Type B pancreatic cell (in vitro differentiated cells): ENCODE measurements at regions not wholly inside any gene's neighbourhood (a gene's known extent, or its start where the extent isn't known, plus 50 kb on each side); places are given as distances from the start of the nearest gene placed in this dataset.

Experiments
- DNase-seq: peaks from one replicate; pipeline ENCODE4 v3.0.0; 2021; ENCODE audit warnings: mixed read lengths; ENCODE audit not compliant: unreplicated experiment; ENCODE audit errors: extremely low spot score
- H3K27ac Mint-ChIP-seq: 2 replicates; pipeline ENCODE4 v1.8.0; 2021; ENCODE audit warnings: mild to moderate bottlenecking, mixed read lengths
- H3K27me3 Mint-ChIP-seq: 2 replicates; pipeline ENCODE4 v1.8.0; 2021; ENCODE audit warnings: mixed read lengths
- H3K36me3 Mint-ChIP-seq: 2 replicates; pipeline ENCODE4 v1.8.0; 2021; ENCODE audit warnings: mixed read lengths
- H3K4me1 Mint-ChIP-seq: one replicate; pipeline ENCODE4 v1.8.0; 2021; ENCODE audit warnings: mixed read lengths; ENCODE audit not compliant: unreplicated experiment
- H3K4me3 Mint-ChIP-seq: 2 replicates; pipeline ENCODE4 v1.8.0; 2021; ENCODE audit warnings: mild to moderate bottlenecking, mixed read lengths
- H3K9me3 Mint-ChIP-seq: 2 replicates; pipeline ENCODE4 v1.8.0; 2021; ENCODE audit warnings: mixed read lengths
- TF ChIP-seq, protein P1 (sequence below): fragments of 200-600 bp; sonication (generic); conservative IDR thresholded peaks from 2 replicates; pipeline ENCODE4 v1.5.0; 2021; ENCODE audit warnings: antibody characterized with exemption, mild to moderate bottlenecking

DNA sequence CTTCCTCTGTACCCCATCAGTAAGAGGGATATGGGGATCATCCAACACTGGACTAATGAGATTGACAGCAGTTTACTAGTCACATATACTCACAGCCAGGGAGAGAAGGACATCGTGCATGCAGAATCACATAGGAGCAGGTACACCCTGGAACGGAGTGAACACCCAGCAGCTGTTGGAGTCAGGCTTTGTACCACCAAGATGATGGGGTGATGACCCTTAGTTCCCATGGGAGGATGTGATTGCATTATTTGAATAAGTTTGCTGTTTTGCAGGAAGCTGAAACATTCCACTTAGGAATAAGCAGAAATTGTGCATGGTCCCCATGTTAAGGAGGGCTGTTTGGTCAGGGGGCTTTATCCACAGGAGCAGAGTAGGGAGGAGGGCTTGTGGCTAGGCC, 482.7 kb upstream of the PDZRN3 start:
- Mint-ChIP-seq H3K27ac (no peak overlapping the region), H3K4me3 (no peak overlapping the region), H3K4me1 (peaks cover 6% of the 10 kb centered on the region), H3K36me3 (no peaks in the 10 kb centered on the region), H3K27me3 (no peaks in the 10 kb centered on the region), H3K9me3 (no peaks in the 10 kb centered on the region)
- no peak for DNase-seq
- TF ChIP-seq, protein P1, sequence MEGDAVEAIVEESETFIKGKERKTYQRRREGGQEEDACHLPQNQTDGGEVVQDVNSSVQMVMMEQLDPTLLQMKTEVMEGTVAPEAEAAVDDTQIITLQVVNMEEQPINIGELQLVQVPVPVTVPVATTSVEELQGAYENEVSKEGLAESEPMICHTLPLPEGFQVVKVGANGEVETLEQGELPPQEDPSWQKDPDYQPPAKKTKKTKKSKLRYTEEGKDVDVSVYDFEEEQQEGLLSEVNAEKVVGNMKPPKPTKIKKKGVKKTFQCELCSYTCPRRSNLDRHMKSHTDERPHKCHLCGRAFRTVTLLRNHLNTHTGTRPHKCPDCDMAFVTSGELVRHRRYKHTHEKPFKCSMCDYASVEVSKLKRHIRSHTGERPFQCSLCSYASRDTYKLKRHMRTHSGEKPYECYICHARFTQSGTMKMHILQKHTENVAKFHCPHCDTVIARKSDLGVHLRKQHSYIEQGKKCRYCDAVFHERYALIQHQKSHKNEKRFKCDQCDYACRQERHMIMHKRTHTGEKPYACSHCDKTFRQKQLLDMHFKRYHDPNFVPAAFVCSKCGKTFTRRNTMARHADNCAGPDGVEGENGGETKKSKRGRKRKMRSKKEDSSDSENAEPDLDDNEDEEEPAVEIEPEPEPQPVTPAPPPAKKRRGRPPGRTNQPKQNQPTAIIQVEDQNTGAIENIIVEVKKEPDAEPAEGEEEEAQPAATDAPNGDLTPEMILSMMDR: no peak

DNA sequence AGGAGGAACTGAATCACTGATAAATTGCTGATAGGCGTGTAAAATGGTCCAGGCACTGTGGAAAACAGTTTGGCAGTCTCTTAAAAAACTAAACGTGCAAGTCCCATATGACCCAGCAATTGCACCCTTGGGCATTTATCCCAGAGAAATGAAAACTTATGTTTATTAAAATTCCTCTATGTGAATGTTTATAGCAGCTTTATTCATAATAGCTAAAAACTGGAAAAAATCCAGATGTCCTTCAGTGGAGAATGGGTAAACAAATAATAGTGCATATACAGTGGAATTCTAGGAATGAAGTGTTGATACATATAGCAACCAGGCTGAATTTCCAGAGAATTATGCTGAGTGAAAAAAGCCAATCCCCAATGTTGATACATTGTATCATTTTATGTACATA, 482.2 kb upstream of the PDZRN3 start:
- Mint-ChIP-seq H3K4me3 (no peak overlapping the region), H3K36me3 (no peaks in the 10 kb centered on the region), H3K9me3 (no peaks in the 10 kb centered on the region), H3K27ac (no peak overlapping the region), H3K27me3 (no peaks in the 10 kb centered on the region), H3K4me1 (peaks cover 6% of the 10 kb centered on the region)
- no peak for DNase-seq
- TF ChIP-seq, protein P1: no peak

DNA sequence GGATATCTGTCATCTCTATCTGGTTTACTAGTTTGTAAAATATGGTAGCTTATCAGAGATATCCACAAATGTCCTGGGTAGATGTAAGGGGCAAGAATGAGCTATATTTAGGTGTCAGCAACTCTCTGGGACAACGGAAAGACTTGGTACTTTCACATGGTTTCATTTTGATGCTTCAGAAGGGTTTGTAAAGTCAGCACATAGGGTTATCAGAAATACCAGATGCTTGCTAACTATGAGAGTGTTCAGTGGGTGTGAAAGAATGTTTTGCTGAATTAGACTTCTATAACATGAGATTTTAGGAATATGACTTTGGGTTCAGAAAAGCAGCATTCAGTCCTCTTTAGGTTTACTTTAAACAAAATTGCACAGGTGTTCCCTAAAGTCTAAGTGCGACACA, 466.5 kb upstream of the PDZRN3 start:
- no peaks in the 10 kb centered on the region for H3K36me3 Mint-ChIP-seq
- H3K9me3 Mint-ChIP-seq: peaks cover 8% of the 10 kb centered on the region
- no peak overlapping the region for H3K4me3 Mint-ChIP-seq
- H3K27me3 Mint-ChIP-seq: no peaks in the 10 kb centered on the region
- no peak for DNase-seq
- H3K4me1 Mint-ChIP-seq: peaks cover 4% of the 10 kb centered on the region
- TF ChIP-seq, protein P1: no peak
- H3K27ac Mint-ChIP-seq: no peak overlapping the region

DNA sequence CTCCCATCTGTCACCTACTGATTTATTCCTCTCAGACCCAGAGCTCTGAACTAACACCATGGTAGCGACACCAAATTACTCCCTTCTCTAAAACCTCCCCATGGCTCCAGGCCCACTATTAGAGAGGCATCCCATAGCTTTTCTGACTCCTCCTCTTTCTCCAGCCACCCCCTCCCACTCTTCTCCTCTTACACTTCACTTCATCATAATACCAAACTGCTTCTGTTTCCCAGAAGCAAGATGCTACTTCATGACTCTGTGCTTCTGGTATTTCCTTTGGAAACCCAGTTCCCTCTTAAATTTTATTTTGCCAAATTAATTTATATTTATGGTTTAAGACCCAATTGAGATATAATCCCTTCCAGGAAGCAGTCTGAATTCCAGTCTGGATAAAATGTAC, 465.1 kb upstream of the PDZRN3 start:
- Mint-ChIP-seq H3K27ac (no peak overlapping the region), H3K4me1 (peaks cover 4% of the 10 kb centered on the region), H3K27me3 (no peaks in the 10 kb centered on the region), H3K4me3 (no peak overlapping the region), H3K36me3 (no peaks in the 10 kb centered on the region), H3K9me3 (peaks cover 8% of the 10 kb centered on the region)
- no peak for DNase-seq
- TF ChIP-seq, protein P1: no peak

DNA sequence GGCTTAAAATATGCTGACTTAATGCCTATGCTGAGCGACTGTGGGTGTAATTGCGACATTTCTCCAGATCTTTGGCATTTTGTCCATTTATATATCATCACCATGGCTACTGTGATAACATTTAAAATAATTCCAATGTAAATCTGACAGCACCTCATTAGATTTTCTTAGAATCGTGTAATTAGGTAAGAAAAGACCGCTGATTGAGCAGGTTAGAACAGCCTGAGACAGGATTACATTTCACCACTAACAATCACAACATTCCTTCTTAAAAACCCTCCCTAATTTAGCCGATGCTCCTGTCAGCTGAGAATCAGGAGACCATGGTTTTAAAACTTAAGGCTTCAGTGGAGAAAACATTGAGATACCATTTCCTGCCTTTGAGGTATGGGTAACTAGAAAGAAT, 455.3 kb upstream of the PDZRN3 start:
- Mint-ChIP-seq H3K9me3 (no peaks in the 10 kb centered on the region), H3K27me3 (peaks cover 4% of the 10 kb centered on the region), H3K4me1 (peaks cover 31% of the 10 kb centered on the region), H3K4me3 (no peak overlapping the region), H3K36me3 (no peaks in the 10 kb centered on the region), H3K27ac (no peak overlapping the region)
- DNase-seq: no peak
- TF ChIP-seq, protein P1: no peak

DNA sequence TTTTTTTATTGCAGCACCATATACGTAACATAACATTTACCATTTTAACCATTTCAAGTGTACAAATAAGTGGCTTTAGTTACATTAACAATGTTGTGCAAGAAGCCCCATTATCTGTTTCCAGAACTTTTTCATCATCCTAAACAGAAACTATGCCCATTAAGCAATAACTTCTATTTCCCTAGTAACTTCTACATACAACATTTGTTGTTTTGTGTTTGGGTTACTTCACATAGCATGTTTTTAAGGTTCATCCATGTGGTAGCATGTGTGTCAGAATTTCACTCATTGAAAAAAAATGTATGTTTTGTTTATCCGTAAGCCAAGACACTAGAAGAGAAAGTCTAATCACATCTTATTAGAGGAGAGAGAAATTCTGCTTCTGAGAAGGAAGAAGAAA, 450.5 kb upstream of the PDZRN3 start:
- H3K27ac Mint-ChIP-seq: no peak overlapping the region
- no peaks in the 10 kb centered on the region for H3K36me3 Mint-ChIP-seq
- DNase-seq: no peak
- no peak overlapping the region for H3K4me3 Mint-ChIP-seq
- H3K27me3 Mint-ChIP-seq: no peaks in the 10 kb centered on the region
- TF ChIP-seq, protein P1: no peak
- H3K9me3 Mint-ChIP-seq: no peaks in the 10 kb centered on the region
- H3K4me1 Mint-ChIP-seq: peaks cover 17% of the 10 kb centered on the region
